ENCODE measurements at regions not wholly inside any gene's neighbourhood (a gene's known extent, or its start where the extent isn't known, plus 50 kb on each side); places are given as distances from the start of the nearest gene placed in this dataset.

DNA sequence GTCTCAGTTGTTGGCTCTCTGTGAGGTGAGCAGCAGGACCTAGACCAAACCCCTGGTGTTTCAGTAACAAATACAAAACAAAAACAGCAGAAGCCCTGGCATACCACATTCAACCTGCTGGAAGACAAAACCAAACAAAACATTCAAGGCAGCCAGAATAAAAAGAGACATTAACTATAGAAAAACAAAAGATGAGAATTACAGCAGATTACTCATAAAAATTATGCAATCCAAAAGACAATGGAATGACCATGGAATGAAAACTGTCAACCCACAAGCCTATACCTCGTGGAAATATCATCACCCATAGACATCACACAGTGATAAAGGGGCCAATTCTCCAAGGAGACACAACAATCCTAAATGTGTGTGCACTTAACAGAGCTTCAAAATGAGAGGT is 106.0 kb upstream of the IQSEC1 start:
- TF ChIP-seq CTCF (IDR thresholded peaks at IDR 0.05 in 2 of 3, conservative IDR thresholded peaks at IDR 0.05 in 1 of 3; ENCODE audit: control insufficient read depth in 2 of 3, extremely low read depth in 1 of 3, insufficient read depth in 1 of 3, low read depth in 3 of 3, low read length in 3 of 3) (no peak), YY1 (IDR thresholded peaks at IDR 0.05; ENCODE audit: low read depth, low read length) (no peak), HCFC1 (IDR thresholded peaks at IDR 0.05; ENCODE audit: low read length) (no peak)
- TF ChIP-seq, protein P1, sequence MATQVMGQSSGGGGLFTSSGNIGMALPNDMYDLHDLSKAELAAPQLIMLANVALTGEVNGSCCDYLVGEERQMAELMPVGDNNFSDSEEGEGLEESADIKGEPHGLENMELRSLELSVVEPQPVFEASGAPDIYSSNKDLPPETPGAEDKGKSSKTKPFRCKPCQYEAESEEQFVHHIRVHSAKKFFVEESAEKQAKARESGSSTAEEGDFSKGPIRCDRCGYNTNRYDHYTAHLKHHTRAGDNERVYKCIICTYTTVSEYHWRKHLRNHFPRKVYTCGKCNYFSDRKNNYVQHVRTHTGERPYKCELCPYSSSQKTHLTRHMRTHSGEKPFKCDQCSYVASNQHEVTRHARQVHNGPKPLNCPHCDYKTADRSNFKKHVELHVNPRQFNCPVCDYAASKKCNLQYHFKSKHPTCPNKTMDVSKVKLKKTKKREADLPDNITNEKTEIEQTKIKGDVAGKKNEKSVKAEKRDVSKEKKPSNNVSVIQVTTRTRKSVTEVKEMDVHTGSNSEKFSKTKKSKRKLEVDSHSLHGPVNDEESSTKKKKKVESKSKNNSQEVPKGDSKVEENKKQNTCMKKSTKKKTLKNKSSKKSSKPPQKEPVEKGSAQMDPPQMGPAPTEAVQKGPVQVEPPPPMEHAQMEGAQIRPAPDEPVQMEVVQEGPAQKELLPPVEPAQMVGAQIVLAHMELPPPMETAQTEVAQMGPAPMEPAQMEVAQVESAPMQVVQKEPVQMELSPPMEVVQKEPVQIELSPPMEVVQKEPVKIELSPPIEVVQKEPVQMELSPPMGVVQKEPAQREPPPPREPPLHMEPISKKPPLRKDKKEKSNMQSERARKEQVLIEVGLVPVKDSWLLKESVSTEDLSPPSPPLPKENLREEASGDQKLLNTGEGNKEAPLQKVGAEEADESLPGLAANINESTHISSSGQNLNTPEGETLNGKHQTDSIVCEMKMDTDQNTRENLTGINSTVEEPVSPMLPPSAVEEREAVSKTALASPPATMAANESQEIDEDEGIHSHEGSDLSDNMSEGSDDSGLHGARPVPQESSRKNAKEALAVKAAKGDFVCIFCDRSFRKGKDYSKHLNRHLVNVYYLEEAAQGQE (IDR thresholded peaks at IDR 0.05; ENCODE audit: low read depth, low read length), result no peak
